H1 (cell line): ENCODE measurements at regions not wholly inside any gene's neighbourhood (a gene's known extent, or its start where the extent isn't known, plus 50 kb on each side); places are given as distances from the start of the nearest gene placed in this dataset.

Source experiments
- ATF2 ChIP-seq: IDR thresholded peaks from 2 replicates; pipeline ENCODE4 v1.6.1; 2012; ENCODE audit warnings: low read length, inconsistent platforms
- BRCA1 ChIP-seq: IDR thresholded peaks from 2 replicates; pipeline ENCODE4 v1.6.1; 2012; ENCODE audit warnings: low read depth, low read length, improper control_type of control experiment
- CEBPB ChIP-seq: IDR thresholded peaks from 2 replicates; pipeline ENCODE4 v1.6.1; 2012; ENCODE audit warnings: low read depth, low read length
- CHD1 ChIP-seq: IDR thresholded peaks from 2 replicates; pipeline ENCODE4 v1.6.1; 2012; ENCODE audit warnings: low read depth, low read length, improper control_type of control experiment
- CHD2 ChIP-seq: IDR thresholded peaks from 2 replicates; pipeline ENCODE4 v1.6.1; 2012; ENCODE audit warnings: low read length, improper control_type of control experiment
- CTBP2 ChIP-seq: IDR thresholded peaks from 2 replicates; pipeline ENCODE4 v1.7.0; 2011; ENCODE audit warnings: borderline replicate concordance, mild to moderate bottlenecking, moderate library complexity, mixed read lengths, low read length; ENCODE audit not compliant: insufficient read depth, insufficient read length
- CTCF ChIP-seq, 3 experiments: IDR thresholded peaks; 1 replicate in 2 of 3; 2 replicates in 1 of 3; pipeline versions ENCODE4 v1.5.1 to v1.6.1; 2011; ENCODE audit warnings: low read length in 3 of 3, mild to moderate bottlenecking in 3 of 3, inconsistent platforms in 2 of 3, low read depth in 1 of 3, moderate library complexity in 1 of 3; ENCODE audit not compliant: insufficient read depth in 1 of 3; ENCODE audit errors: control extremely low read depth in 1 of 3
- FOSL1 ChIP-seq: IDR thresholded peaks from 2 replicates; pipeline ENCODE4 v1.6.1; 2011; ENCODE audit warnings: mild to moderate bottlenecking, low read depth, low read length, moderate library complexity; ENCODE audit not compliant: insufficient read depth
- KDM1A ChIP-seq: fragments of 200-600, 300-600 bp; sonication (generic); IDR thresholded peaks from 2 replicates; pipeline ENCODE4 v1.7.1; 2016; ENCODE audit warnings: mild to moderate bottlenecking, low read length, borderline replicate concordance
- KDM4A ChIP-seq: IDR thresholded peaks from one replicate; pipeline ENCODE4 v1.7.1; 2012; ENCODE audit warnings: low read depth, mild to moderate bottlenecking, moderate library complexity, low read length, inconsistent platforms; ENCODE audit not compliant: severe bottlenecking
- MAX ChIP-seq: IDR thresholded peaks from 2 replicates; pipeline ENCODE4 v1.6.1; 2012; ENCODE audit warnings: inconsistent platforms
- POLR2A ChIP-seq, 2 experiments: IDR thresholded peaks; 1 replicate in 1 of 2; 2 replicates in 1 of 2; pipeline ENCODE4 v1.6.1; 2011; ENCODE audit warnings: low read depth in 2 of 2, low read length in 2 of 2, mild to moderate bottlenecking in 2 of 2; ENCODE audit errors: control extremely low read depth in 1 of 2
- POLR2AphosphoS5 ChIP-seq: IDR thresholded peaks from 2 replicates; pipeline ENCODE4 v1.6.1; 2011; ENCODE audit warnings: low read depth, low read length
- SAP30 ChIP-seq: fragments of 300-600 bp; sonication (generic); IDR thresholded peaks from 2 replicates; pipeline ENCODE4 v1.7.1; 2012; ENCODE audit warnings: low read length, moderate library complexity, mild to moderate bottlenecking, inconsistent platforms; ENCODE audit not compliant: insufficient read depth, insufficient replicate concordance
- SIX5 ChIP-seq: IDR thresholded peaks from 2 replicates; pipeline ENCODE4 v1.6.1; 2011; ENCODE audit warnings: mild to moderate bottlenecking, low read depth, low read length
- SP2 ChIP-seq: IDR thresholded peaks from 2 replicates; pipeline ENCODE4 v1.6.1; 2012; ENCODE audit warnings: mild to moderate bottlenecking, low read length, inconsistent platforms
- SRF ChIP-seq: IDR thresholded peaks from 2 replicates; pipeline ENCODE4 v1.6.1; 2011; ENCODE audit warnings: mild to moderate bottlenecking, low read depth, low read length, moderate library complexity
- TAF7 ChIP-seq: optimal IDR thresholded peaks from 2 replicates; pipeline ENCODE3; 2011; ENCODE audit warnings: low read depth, mild to moderate bottlenecking, inconsistent platforms, low read length, moderate library complexity, borderline replicate concordance
- TEAD4 ChIP-seq: IDR thresholded peaks from 2 replicates; pipeline ENCODE4 v1.6.1; 2012; ENCODE audit warnings: low read depth, low read length, inconsistent platforms, mixed read lengths

- TF ChIP-seq KDM4A (no peak), TEAD4 (no peak), CHD1 (no peak), SIX5 (no peak), CTBP2 (no peak), KDM1A (no peak), TAF7 (no peak), SP2 (no peak), POLR2AphosphoS5 (no peak), MAX (no peak), ATF2 (no peak), FOSL1 (no peak), SRF (no peak), POLR2A (IDR thresholded peaks at IDR 0.05; ENCODE audit: control extremely low read depth in 1 of 2, low read depth in 2 of 2, low read length in 2 of 2) (no peak), BRCA1 (no peak), CHD2 (no peak), CEBPB (no peak), CTCF (IDR thresholded peaks at IDR 0.05; ENCODE audit: control extremely low read depth in 1 of 3, insufficient read depth in 1 of 3, low read depth in 1 of 3, low read length in 3 of 3) (no peak), SAP30 (no peak)
Observed at GRCh38 chrX:102849396-102849795, 87.7 kb upstream of the RAB40AL start (continued).
